ENCODE measurements at regions not wholly inside any gene's neighbourhood (a gene's known extent, or its start where the extent isn't known, plus 50 kb on each side); places are given as distances from the start of the nearest gene placed in this dataset.

DNA sequence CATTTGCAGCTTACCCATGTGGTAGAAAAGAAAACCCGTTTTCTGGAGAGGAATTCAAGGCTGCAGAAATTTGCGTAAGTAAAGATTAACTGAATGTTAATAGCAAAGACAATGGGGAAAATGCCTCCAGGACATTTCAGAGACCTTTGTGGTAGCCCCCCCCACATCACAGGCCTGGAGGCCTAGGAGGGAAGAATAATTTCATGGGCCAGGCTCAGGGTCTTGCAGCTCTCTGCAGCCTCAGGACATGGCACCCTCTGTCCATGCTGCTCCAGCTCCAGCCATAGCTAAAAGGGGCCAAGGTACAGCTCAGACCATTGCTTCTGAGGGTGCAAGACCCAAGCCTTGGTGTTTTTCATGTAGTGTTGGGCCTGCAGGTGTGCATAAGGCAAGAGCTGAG is 92.7 kb upstream of the ZNF678 start:
- Mint-ChIP-seq H3K9me3 (ENCODE audit: unreplicated experiment) (peaks cover 9% of the 10 kb centered on the region), H3K4me3 (ENCODE audit: unreplicated experiment) (no peak overlapping the region), H3K27me3 (ENCODE audit: unreplicated experiment) (peaks cover 3% of the 10 kb centered on the region), H3K4me1 (ENCODE audit: unreplicated experiment) (no peaks in the 10 kb centered on the region), H3K27ac (ENCODE audit: unreplicated experiment) (no peak overlapping the region), H3K36me3 (ENCODE audit: low read depth, unreplicated experiment) (peaks cover 7% of the 10 kb centered on the region)
- no peak for TF ChIP-seq CTCF (IDR thresholded peaks at IDR 0.05; ENCODE audit: unreplicated experiment)
- no peak for DNase-seq (ENCODE audit: low spot score)

- no peak overlapping the region for H3K4me3 Mint-ChIP-seq (ENCODE audit: unreplicated experiment)
- no peak for DNase-seq (ENCODE audit: low spot score)
- peaks cover 9% of the 10 kb centered on the region for H3K9me3 Mint-ChIP-seq (ENCODE audit: unreplicated experiment)
- peaks cover 7% of the 10 kb centered on the region for H3K36me3 Mint-ChIP-seq (ENCODE audit: low read depth, unreplicated experiment)
- no peaks in the 10 kb centered on the region for H3K4me1 Mint-ChIP-seq (ENCODE audit: unreplicated experiment)
- H3K27me3 Mint-ChIP-seq (ENCODE audit: unreplicated experiment): peaks cover 3% of the 10 kb centered on the region
- no peak for TF ChIP-seq CTCF (IDR thresholded peaks at IDR 0.05; ENCODE audit: unreplicated experiment)
- no peak overlapping the region for H3K27ac Mint-ChIP-seq (ENCODE audit: unreplicated experiment)
These were observed 93.6 kb upstream of the ZNF678 start for GRCh38 chr1:227469708-227470107.

DNA sequence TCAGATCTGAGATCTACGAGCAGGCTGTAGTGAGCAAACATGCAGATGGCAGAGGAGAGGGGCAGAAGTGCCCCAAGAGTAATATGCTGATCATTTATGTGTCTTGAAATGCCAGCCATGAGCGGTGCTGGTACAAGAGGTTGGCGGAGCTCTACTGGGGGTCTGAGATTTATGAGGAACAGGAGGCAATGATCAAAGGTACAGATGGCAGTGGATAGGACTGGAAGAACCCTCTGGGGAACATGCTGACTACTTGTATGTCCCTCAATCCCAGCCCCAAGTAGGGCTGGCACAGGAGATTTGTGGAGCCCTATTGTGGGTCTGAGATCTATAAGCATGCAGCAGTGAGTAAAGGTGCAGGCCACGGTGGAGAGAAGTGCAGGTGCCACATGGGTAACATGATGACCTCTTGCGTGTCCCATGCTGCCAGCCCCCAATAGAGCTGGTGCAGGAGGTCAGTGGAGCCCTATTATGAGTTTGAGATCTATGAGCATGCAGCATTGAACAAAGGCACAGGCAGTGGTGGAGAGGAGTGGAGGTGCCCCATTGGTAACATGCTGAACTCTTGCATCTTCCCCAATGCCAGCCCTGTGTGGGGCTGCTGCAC is 97.2 kb upstream of the ZNF678 start:
- H3K4me3 Mint-ChIP-seq (ENCODE audit: unreplicated experiment): no peak overlapping the region
- peaks cover 9% of the 10 kb centered on the region for H3K9me3 Mint-ChIP-seq (ENCODE audit: unreplicated experiment)
- no peak overlapping the region for H3K27ac Mint-ChIP-seq (ENCODE audit: unreplicated experiment)
- H3K36me3 Mint-ChIP-seq (ENCODE audit: low read depth, unreplicated experiment): peaks cover 7% of the 10 kb centered on the region
- H3K4me1 Mint-ChIP-seq (ENCODE audit: unreplicated experiment): no peaks in the 10 kb centered on the region
- DNase-seq (ENCODE audit: low spot score): no peak
- peaks cover 1% of the 10 kb centered on the region for H3K27me3 Mint-ChIP-seq (ENCODE audit: unreplicated experiment)
- TF ChIP-seq CTCF (IDR thresholded peaks at IDR 0.05; ENCODE audit: unreplicated experiment): no peak

DNA sequence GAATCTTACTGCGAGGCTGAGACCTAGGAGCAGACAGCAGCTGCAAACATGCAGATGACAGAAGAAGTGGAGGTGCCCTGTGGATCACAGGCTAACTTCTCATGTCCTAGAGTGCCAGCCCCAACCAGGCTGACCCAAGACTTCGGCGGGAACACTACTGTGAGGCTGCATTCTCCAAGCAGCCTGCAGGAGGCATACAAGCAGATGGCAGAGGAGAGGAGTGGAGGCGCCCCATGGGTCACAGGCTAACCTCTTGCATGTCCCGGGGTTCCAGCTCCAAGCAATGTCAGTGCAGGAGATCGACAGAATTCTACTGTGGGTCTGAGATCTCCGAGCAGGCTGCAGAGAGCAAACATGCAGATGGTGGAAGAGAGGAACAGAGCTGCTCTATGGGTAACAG is 98.1 kb upstream of the ZNF678 start:
- Mint-ChIP-seq H3K4me3 (ENCODE audit: unreplicated experiment) (no peak overlapping the region), H3K27ac (ENCODE audit: unreplicated experiment) (no peak overlapping the region), H3K36me3 (ENCODE audit: low read depth, unreplicated experiment) (peaks cover 3% of the 10 kb centered on the region), H3K9me3 (ENCODE audit: unreplicated experiment) (peaks cover 4% of the 10 kb centered on the region), H3K4me1 (ENCODE audit: unreplicated experiment) (no peaks in the 10 kb centered on the region), H3K27me3 (ENCODE audit: unreplicated experiment) (peaks cover 1% of the 10 kb centered on the region)
- peak; percentile 29 for TF ChIP-seq CTCF (IDR thresholded peaks at IDR 0.05; ENCODE audit: unreplicated experiment)
- no peak for DNase-seq (ENCODE audit: low spot score)

DNA sequence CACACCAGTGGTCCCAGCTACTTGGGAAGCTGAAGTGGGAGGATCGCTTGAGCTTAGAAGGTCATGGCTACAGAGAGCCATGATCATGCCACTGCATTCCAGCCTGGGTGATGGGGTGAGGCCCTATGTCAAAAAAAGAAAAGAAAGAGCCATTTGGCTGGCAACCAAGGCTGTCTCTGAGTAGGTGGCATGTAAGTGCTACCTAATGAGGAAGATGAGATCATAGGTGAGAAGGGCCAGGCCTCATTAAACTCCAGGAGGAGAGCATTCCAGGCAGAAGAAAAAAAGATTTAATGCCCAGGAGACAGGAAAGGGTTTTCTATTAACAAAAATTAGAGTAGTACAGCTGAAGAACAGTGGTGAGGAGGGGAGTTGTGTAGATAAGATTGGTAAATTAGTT is 103.4 kb upstream of the ZNF678 start:
- Mint-ChIP-seq H3K4me3 (ENCODE audit: unreplicated experiment) (no peak overlapping the region), H3K9me3 (ENCODE audit: unreplicated experiment) (no peaks in the 10 kb centered on the region), H3K27ac (ENCODE audit: unreplicated experiment) (no peak overlapping the region), H3K27me3 (ENCODE audit: unreplicated experiment) (peaks cover 1% of the 10 kb centered on the region), H3K36me3 (ENCODE audit: low read depth, unreplicated experiment) (no peaks in the 10 kb centered on the region), H3K4me1 (ENCODE audit: unreplicated experiment) (no peaks in the 10 kb centered on the region)
- DNase-seq (ENCODE audit: low spot score): no peak
- TF ChIP-seq CTCF (IDR thresholded peaks at IDR 0.05; ENCODE audit: unreplicated experiment): no peak
